Right renal cortex interstitium (tissue), 3 donors: ENCODE measurements at regions not wholly inside any gene's neighbourhood (a gene's known extent, or its start where the extent isn't known, plus 50 kb on each side); places are given as distances from the start of the nearest gene placed in this dataset.
"Not testable (repeated sequence)": the region's sequence is repeated elsewhere in the genome, so short reads cannot be mapped to it uniquely, and the experiment has no call there.

Experiments
- DNase-seq, 3 donors: peaks; one replicate each; pipeline ENCODE4 v3.0.0-alpha.2; 2013; ENCODE audit warnings: low read depth in 3 of 3, low spot score in 2 of 3

DNA sequence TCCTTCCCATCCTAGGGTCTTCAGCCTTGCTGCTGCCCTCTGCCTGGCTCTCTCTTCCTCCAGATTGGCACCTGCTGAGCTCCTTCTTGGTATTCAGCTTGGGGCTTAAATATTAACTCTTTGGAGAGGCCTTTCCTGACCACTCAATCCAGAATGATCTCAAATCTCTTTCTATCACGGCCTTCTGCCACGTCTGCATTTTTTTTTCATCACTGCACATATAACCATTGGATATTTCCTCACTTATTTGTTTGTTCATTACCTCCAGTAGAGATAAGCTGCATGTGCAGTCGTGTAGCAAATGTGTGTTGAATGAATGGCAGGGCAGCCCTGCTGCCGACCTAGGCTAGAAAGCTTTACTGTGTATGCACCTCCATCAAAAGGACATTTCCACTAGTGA, 51.6 kb upstream of the MPP7 start:
- DNase-seq, result no peak

DNA sequence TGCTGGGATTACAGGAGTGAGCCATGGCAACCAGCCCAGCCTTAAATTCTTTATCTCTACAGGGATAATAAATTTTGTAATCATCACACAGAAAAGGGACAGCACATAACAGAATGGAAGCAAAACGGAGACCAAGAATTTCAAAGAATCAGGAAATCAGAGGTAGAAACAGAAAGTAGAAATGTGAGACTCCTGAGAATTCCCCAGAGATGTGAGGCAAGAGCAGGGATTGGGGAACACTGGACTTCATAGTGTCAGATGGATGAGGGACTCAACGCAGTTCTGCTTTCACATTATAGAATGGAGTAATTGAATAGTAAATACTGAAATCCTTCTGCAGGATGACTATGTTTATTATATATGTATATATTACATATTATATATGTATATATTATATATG, 52.5 kb upstream of the MPP7 start:
- DNase-seq, result no peak

DNA sequence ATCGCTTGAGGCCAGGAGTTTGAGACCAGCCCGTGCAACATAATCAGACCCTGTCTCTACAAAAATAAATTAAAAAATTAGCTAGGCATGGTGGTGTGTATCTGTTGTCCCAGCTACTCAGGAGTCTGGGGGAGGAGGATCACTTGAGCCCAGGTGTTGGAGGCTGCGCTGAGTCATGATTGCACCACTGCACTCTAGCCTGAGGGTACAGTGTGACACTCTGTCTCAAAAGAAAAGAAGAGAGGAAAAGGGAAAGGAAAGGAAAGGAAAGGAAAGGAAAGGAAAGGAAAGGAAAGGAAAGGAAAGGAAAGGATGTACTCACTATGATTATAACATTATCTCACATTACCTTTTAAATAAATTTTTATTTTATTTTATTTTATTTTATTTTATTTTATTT, 56.5 kb upstream of the MPP7 start:
- DNase-seq, result no peak

DNA sequence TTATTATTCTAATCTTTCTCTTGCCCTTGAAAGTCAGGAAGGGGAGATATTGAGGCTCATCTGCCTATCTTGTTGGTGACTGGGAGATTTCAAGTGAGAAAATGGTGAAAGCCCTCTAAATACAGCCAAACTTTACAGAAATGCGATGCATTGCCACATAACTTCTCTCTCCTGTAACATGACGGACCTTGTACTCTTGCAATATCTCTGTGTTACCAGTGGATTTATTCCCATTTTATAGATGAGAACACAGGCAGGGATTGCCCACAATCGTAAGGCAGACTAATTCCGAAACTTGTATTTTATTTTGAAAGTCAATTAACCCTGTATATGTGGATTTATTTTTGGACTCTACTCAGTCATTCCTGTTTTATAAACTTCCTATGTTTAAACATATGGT, 57.3 kb upstream of the MPP7 start:
- DNase-seq, result no peak

DNA sequence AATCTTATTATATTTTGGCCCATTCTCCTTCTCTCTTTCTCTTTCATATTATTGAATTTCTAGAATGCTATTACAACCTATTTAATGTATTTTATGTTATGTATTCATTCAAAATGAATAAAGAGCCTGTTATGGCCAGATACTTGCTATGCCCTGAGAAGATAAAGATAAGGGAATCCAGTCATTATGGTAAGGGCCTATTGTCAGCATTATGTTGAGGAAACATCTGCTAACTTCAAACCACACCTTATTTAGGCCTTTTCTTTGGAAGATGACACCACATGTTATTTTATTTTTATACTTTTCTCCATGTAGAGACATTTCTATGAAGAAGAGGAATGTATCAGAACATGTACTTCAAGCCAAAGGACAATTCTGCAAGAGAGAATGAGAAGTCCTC, 60.5 kb upstream of the MPP7 start:
- no peak for DNase-seq

DNA sequence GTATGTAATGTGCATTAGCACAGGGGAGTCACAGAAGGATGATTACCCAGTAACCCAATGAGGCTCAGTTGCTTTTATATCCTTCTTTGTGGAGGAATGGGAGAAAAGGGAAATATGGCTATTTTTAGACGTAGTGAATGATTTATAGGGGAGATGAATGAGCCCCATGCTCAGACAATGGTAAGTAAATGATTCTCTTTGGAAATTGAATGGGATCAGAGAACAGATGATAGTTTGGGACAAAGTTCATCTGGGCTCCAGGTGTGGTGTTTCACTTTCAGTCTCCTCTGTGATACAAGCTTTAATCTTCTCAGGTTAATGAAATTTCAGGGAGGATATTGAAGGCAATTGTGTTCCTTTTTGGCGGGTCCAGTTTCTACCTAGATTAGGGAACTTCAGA, 63.0 kb upstream of the MPP7 start:
- DNase-seq, result no peak

DNA sequence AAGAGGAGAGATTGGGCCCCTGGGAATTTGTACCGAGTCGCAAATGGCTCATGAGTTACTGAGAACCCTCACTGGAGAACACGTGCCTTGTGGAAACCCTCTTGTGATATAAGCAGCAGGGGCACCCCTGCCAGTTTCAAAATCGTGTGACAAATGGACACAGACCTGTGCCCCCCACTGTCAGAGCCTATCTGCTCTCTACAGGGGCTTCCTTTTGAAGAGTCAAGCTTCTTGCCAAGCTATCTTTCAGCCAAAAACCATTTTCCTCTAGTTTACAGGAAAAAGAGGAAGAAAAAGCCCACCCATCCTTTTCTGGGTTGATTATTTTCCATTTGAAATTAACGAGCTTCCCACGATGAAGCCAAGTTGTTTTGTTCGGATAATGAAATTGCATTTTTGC, 64.1 kb upstream of the MPP7 start:
- DNase-seq, result no peak

DNA sequence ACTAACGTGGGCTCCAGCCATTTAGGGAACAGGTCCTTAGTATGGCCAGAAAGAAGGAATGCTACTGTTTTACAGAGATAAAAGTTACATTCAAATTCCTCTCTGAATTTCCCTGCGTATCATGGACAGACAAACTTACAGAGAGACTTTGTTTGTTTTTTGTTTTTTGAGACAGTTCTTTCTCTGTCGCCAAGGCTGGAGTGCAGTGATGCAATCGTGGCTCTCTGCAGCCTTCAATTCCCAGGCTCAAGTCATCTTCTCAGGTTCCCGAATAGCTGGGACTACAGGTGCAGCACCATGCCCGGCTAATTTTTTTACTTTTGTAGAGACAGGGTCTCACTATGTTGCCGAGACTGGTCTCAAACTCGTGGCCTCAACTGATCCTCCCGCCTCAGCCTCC, 64.5 kb upstream of the MPP7 start:
- DNase-seq, result no peak

DNA sequence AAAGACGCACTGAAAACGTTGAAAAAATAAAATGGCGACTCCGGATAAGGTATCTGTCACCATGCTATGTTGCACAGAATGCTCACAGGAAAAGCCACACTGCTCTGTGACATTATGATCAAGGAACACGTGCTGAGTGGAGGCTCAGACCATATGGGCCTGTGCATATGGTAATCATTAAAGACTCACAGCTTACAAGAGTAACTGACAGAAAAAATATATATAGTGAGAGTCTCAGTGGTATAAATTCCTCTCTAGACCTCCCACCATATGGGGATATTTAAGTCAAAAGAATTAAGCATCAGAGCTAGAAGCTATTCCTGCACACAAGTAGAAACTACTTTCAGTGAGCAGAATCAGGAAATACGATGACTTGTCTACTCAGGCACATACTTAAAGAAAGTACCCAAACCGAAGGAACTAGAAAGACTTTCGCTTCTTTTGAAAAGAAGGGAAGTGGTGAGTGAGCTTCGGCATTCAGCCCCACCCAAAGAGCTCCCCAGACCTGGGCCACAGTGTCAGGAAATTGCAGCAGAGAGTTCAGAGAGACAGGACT, 65.1 kb upstream of the MPP7 start:
- DNase-seq, result no peak

DNA sequence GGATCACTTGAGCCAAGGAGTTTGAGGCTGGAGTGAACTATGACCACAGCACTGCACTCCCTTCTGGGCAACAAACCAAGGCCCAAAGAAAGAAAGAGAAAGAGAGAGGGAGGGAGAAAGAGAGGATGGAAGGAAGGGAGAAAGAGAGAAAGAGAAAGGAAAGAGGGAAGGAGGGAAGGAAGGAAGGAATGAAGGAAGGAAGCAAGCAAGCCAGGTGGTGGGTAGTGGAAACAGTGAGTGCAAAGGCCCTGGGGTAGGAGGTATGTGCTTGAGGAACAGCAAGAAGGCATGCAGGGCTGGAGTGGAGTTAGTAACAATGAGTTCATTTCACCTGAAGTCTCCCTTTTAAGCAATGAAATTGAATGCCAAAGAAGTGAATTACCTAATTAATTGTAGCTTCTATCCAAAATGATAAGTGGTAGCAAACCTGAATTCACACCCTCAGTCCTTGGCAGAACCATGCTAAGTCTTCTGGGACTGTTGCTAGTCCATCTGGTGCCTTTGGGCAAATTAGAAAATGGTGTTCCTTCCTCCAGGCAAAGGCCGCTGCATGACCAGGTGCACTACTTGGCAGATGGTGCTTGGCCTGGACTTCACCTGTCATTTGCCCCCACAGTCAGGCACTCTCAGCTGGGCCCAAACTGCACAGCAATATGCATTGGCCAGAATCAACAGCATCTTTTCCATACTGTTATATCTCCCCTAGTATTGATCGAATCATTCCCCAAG, 67.4 kb upstream of the MPP7 start:
- no peak for DNase-seq

DNA sequence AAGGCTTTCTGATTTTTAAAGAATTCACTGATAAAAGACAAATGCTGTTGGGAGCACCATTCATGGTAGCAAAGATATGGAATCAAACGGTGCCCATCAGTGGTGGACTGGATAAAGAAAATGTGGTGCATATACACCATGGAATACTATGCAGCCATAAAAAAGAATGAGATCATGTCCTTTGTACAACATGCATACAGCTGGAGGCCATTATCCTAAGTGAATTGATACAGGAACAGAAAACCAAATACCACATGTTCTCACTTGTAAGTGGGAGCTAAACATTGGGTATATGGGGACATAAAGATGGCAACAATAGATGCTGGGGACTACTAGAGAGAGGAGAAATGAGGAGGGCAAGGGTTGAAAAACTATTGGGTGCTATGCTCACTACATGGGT, 68.8 kb upstream of the MPP7 start:
- DNase-seq, result not testable (repeated sequence)

DNA sequence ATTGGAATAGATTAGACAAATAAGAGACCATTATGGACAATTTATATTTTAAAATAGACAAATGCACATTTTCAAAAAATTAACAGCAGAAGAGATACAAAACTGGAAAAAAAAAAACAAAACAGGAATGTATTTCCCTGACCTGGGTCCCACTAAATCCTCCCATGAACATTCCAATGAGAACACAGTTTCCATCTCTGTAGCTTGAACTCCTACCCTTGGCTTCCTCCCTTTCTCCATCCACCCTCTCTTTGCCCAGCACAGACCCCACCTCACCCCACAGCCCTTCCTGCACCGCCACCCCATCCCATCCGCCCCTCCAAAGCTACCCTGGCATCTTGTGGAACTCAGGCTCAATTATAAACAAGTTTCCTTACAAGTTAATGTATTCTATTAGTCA, 71.2 kb upstream of the MPP7 start:
- DNase-seq, result no peak

DNA sequence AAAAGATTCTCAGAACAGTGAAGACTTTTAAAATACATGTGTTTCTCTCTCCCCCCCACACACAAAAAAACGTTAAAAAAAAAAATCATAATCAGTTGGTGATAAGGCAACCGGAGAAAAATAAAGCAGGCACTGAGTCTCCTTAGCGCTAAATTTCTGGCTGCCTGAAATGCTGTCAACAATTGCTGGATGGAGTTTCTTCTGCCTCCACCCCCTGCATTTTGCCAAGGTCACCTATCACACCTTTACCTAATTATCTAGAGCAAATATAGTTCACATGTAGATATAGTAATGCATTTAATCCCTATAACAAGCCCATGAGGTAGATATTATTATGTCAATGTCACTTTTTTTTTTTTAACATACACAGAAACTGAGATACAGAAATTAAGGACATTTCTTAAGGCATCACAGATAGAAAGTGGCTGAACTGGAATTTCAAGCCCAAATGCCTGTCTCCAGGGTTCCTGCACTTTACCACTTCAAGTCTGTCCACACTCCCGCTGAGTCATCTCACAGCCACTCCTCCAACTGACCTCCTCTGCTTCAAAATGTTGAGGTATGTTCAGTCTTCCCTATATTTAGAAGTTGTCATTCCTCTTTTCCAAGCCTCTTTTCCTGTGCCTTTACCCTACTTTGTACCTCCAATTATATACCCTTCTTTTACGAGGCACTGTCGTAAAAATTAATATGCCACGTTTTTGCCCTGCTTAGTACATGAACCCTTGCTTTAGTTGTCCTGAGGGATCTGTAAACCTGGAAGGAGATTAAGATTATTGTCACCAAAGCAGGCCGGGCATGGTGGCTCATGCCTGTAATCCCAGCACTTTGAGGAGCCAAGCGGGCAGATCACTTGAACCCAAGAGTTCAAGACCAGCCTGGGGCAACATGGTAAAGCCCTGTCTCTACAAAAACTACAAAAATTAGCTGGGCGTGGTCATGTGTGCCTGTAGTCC, 72.8 kb upstream of the MPP7 start:
- no peak for DNase-seq

DNA sequence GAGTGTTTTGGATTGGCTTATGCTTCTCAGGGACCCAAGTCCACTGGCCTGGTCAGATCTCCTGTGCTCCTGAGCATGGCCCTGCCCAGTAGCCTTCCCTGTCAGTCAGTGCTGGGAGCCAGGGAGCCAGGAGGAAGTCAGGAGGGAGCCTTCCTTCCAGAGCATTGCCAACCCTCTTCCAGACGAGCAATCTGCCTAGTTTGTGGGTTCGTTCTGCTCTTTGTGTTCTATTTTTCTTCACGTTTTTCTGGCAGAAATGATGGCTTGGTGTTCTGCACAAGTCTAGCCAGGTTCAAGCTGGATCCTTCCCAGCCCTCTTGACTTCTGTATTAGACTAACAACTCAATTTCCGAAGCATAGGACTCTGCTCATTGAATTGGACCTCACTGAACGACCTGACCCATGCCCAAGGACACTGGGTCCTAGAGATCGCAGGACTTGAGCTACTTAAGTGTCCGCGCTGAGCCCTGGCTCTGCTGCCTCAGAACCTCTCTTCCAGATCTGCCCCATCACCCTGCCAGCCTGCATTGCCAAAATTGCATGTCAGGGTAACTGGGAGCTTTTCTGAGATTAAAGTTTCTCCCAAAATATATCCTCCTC, 76.2 kb upstream of the MPP7 start:
- DNase-seq, result no peak

DNA sequence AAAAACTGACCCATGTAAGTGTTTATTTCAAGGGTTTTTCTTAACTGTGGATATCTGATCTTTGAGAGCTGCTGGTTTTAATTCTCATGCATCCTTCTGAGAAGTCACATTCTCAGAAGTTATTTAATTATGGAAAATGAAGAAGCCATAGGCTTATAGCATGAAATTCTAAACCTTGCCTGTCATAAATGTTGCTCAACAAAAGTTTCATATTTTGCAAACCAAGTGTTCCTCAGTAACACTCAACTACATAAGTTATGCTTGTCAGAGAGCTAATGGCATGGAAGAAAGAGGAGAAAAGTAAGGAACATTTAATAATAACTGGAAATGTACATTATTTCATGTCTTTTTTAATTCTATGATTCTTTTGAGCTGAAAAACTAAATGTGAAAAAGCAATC, 78.6 kb upstream of the MPP7 start:
- no peak for DNase-seq

DNA sequence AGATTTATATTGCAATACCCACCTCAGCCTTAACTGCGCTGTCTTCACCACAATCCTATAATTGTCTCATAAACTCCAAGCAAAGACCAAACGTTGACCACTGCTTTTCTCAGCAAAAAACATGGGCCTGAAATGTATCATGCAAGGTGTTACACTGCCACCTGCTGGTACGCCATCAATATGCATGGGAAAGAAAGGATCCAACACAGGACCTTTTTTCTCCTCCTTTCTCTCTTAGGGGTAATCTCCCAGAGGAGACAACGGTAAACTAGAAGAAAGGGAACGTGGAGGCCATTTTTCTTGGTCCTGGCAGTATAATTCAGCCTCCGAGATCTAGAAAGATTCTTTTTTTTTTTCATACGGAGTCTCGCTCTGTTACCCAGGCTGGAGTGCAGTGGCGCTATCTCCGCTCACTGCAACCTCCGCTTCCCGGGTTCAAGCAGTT, 79.1 kb upstream of the MPP7 start:
- DNase-seq, result peak; percentile 73 to 83 (median 79)

DNA sequence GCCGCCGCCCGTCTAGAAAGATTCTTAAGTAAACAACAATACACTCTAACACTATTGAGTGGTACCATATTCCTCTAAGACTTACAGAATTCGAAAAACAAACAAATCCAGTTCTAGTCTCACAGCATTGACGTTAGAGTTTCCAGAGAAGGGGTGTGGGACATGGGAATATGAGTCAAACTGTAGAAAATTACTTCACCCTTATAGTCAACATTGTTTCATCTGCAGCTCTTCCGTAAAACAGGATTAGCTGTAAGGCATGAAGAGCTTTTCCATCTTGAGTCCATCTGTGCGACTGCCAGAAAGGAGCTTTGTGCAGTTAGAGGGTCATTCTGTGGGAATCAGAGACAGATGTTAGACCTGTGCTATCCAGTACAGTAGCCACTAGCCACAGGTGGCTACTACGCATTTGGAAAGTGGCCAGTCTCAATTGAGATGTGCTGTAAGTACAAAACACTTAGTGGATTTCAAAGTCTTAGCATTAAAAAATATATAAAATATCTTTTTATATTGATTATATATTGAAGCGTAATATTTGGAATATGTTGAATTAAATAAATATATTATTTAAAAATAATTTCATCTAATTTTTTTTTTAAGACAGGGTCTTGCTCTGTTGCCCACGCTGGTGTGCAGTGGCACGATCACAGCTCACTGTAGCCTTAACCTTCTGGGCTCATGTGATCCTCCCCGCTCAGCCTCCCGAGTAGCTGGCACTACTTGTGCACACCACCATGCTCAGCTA, 79.8 kb upstream of the MPP7 start:
- DNase-seq, result no peak

DNA sequence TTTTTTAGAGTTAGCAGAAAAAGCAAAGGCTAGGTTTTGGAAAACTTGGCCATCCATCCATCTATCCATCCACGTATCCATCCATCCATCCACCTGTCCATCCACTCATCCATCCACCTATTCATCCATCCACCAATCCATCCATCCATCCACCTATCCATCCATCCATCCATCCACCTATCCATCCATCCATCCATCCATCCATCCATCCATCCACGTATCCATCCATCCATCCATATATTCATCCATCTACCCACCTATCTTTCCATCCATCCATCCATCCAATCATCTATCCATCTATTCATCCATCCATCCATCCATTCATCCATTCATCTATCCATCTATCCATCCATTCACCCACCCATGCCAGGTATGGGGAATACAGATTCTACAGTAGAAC, 81.7 kb upstream of the MPP7 start:
- DNase-seq, result no peak

DNA sequence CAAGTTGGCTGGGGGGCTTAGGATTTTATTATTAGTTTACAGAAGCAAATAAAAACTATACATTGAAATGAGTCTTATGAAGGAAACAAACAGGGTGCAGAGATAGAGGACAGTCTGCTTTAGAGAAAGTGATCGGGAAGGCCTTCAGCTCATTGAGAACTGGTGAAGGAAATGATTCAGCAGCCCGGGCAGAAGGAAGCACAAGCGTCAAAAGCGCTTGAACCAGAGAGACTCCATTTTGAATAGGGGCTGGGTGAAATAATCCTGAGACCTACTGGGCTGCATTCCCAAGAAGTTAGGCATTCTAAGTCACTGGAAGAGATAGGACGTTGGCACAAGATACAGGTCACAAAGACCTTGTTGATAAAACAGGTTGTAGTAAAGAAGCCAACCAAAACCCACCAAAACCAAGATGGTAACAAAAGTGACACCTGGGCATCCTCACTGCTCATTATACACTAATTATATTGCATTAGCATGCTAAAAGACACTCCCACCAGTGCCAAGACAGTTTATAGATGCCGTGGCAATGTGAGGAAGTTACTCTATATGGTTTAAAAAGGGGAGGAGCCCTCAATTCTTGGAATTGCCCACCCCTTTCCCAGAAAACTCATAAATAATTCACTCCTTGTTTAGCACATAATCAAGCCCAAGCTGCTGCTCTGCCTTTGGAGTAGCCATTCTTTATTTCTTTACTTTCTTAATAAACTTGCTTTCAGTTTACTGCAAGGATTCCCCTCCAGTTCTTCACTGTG, 83.1 kb upstream of the MPP7 start:
- no peak for DNase-seq

DNA sequence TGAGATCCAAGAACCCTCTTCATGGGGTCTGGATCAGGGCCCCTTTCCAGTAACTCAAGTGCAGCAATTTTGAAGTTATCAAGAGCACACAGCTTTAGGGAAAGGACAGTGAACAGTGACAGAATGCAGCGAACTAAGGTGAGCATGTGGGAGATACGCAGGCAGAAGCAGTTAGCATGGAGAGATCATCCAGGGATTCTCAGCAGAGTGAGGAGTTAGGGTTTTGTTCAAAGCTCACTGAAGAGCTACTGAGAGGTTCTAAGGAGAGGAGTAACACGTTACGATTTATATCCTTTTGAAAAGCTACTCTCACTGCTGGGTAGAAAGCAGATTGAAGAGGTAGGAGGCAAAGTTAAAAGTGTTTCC, 83.6 kb upstream of the MPP7 start:
- no peak for DNase-seq
